ENCODE measurements at regions not wholly inside any gene's neighbourhood (a gene's known extent, or its start where the extent isn't known, plus 50 kb on each side); places are given as distances from the start of the nearest gene placed in this dataset.
"Not testable (repeated sequence)": the region's sequence is repeated elsewhere in the genome, so short reads cannot be mapped to it uniquely, and the experiment has no call there.

DNA sequence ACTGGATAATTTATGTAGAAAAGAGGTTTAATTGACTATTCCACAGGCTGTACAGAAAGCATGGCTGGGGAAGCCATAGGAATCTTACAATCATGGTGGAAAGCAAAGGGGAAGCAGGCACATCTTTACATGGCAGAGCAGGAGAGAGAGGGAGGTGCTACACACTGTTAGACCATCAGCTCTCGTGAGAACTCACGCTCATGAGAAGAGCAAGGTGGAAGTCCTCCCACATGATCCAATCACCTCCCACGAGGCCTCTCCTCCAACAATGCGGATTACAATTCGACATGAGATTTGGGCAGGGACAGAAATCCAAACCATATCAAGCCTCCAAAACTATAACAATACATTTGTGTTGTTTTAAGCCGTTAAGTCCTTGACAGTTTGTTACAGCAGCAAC lies 257.1 kb upstream of the KCNG1 start:
- no peak for FAIRE-seq
- DNase-seq (ENCODE audit: insufficient read length) = no peak
- TF ChIP-seq POLR2AphosphoS5 (IDR thresholded peaks at IDR 0.05; ENCODE audit: low read depth, low read length) (no peak), POLR2A (IDR thresholded peaks at IDR 0.05; ENCODE audit: low read depth, low read length) (no peak), TAF1 (IDR thresholded peaks at IDR 0.05; ENCODE audit: borderline replicate concordance, low read depth, low read length) (no peak)

DNA sequence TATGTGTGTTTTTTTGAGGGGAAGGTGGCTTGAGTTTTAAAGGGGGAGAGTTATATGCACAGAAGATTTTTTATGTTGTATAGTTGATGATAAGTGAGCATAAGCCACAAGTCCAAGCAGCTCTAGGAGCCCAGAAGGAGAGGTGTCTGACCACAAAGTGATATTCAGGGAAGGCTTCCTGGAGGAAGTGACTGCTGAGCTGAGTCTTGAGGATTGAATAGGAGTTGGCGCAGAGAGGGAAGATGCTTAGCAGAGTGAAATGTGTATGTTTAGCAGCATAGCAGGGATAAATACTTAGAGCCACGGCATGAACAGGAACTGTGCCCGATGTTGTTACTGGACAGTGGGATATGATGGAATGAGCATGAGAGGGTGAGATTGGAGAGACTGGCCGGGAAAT lies 255.1 kb upstream of the KCNG1 start:
- no peak for DNase-seq (ENCODE audit: insufficient read length)
- FAIRE-seq = no peak
- TF ChIP-seq TAF1 (IDR thresholded peaks at IDR 0.05; ENCODE audit: borderline replicate concordance, low read depth, low read length) (no peak), POLR2A (IDR thresholded peaks at IDR 0.05; ENCODE audit: low read depth, low read length) (no peak), POLR2AphosphoS5 (IDR thresholded peaks at IDR 0.05; ENCODE audit: low read depth, low read length) (no peak)

DNA sequence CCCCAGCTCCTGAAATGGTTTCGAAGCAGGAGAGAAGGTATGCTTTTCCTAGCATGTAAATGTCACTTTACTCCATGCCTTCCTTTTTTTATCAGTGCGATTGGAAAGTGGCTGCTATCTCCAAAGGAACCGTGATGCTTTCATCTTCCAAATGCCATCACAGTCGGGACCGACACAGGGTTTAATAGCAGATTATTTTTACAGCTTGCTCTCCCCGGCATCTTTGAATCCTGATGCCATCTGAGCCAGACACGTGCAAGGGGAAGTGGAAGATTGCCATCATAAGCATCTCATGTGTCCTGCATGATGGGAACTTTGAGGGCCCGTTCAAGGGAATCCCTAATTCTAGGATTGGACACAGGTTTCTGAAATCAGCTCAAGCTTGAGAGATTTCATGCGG lies 253.4 kb upstream of the KCNG1 start:
- TF ChIP-seq POLR2AphosphoS5 (IDR thresholded peaks at IDR 0.05; ENCODE audit: low read depth, low read length) (no peak), POLR2A (IDR thresholded peaks at IDR 0.05; ENCODE audit: low read depth, low read length) (no peak), TAF1 (IDR thresholded peaks at IDR 0.05; ENCODE audit: borderline replicate concordance, low read depth, low read length) (no peak)
- no peak for FAIRE-seq
- no peak for DNase-seq (ENCODE audit: insufficient read length)

DNA sequence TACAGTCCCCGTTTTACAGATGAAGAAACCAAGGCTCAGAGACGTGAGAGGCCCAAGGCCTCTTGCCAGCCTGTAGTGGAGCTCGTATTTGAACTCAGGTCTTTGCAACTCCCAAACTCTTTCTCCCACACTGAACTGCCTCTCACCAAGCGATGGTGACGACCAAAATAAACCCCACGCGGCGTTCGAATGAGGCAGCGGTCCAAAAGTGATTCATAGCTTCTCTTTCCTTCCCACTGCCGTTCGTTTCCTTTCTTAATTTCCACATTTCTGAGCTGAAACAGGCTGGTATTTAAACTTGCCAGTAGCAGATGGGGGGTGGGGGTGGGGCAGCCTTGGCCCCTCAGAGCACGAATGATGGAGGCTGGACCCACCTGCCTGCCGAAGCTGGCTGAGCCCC lies 252.9 kb upstream of the KCNG1 start:
- no peak for TF ChIP-seq POLR2AphosphoS5 (IDR thresholded peaks at IDR 0.05; ENCODE audit: low read depth, low read length)
- no peak for TF ChIP-seq POLR2A (IDR thresholded peaks at IDR 0.05; ENCODE audit: low read depth, low read length)
- no peak for TF ChIP-seq TAF1 (IDR thresholded peaks at IDR 0.05; ENCODE audit: borderline replicate concordance, low read depth, low read length)
- no peak for FAIRE-seq
- no peak for DNase-seq (ENCODE audit: insufficient read length)

DNA sequence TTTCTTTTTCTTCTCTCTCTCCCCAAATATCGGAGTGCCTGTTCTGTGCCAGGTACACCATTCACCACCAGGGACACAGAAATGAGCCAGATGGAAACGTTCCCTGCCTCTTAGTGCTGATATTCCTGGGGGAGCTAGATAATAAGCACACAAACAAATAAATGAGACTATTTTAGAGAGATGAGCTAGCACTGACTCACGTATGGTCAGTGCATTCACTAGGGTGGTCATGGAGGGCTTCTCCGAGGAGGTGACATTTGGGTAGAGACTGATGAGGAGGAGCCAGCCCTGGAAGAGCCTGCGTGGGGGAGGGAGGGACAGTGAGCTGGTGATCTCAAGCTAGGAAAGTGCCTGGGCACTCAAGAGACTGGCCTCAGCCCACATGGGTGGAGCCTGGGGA lies 252.3 kb upstream of the KCNG1 start:
- TF ChIP-seq POLR2A (IDR thresholded peaks at IDR 0.05; ENCODE audit: low read depth, low read length) (no peak), TAF1 (IDR thresholded peaks at IDR 0.05; ENCODE audit: borderline replicate concordance, low read depth, low read length) (no peak), POLR2AphosphoS5 (IDR thresholded peaks at IDR 0.05; ENCODE audit: low read depth, low read length) (no peak)
- no peak for DNase-seq (ENCODE audit: insufficient read length)
- FAIRE-seq = no peak

DNA sequence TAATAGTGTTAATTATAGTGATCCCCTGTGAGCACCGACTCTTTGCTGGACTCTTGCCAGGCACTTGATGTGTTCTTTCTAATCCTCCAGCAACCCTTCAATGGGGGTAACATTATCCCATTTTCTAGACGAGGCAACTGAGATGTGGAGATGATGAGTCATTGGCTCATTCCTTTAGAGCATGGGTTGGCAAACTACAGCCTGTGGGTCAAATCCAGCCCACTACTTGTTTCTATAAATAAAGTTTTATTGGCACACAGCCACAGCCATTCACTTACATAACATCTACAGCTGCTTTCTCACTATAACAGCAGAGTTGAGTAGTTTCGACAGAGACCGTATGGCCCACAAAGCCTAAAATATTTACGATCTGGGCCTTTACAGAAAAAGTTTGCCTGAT lies 249.5 kb upstream of the KCNG1 start:
- no peak for FAIRE-seq
- TF ChIP-seq POLR2AphosphoS5 (IDR thresholded peaks at IDR 0.05; ENCODE audit: low read depth, low read length) (no peak), TAF1 (IDR thresholded peaks at IDR 0.05; ENCODE audit: borderline replicate concordance, low read depth, low read length) (no peak), POLR2A (IDR thresholded peaks at IDR 0.05; ENCODE audit: low read depth, low read length) (no peak)
- no peak for DNase-seq (ENCODE audit: insufficient read length)

DNA sequence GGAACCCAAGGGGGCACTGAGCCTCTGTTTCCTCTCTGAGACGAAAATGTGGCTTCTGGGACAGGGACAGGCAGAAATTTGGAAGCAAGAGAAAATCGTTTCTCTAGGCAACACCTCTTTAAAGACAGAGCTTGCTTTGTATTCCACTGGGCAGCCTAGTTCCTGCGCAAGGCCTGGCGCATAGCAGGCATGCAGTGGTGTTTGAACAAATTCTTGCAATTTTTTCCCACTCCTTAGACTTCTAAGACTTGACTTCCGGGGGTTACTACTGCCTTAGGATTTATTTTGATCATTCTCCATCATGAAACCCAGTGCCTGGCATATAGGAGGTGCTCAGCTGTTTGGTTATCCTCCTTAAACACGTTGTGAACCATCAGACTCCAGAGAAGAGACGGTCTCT lies 249.0 kb upstream of the KCNG1 start:
- DNase-seq (ENCODE audit: insufficient read length) (no peak), FAIRE-seq (no peak)
- TF ChIP-seq POLR2A (IDR thresholded peaks at IDR 0.05; ENCODE audit: low read depth, low read length) (no peak), TAF1 (IDR thresholded peaks at IDR 0.05; ENCODE audit: borderline replicate concordance, low read depth, low read length) (no peak), POLR2AphosphoS5 (IDR thresholded peaks at IDR 0.05; ENCODE audit: low read depth, low read length) (no peak)

DNA sequence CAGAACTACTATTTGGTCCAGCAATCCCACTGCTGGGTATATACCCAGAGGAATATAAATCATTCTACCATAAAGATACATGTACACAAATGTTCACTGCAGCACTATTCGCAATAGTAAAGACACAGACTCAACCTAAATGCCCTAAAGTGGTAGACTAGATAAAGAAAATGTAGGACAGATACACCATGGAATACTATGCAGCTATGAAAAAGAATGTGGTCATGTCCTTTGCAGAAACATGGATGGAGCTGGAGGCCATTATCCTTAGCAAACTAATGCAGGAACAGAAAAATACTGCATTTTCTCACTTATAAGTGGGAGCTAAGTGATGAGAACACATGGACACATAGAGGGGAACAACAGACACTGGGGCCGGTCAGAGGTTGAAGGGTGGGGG lies 248.4 kb upstream of the KCNG1 start:
- DNase-seq (ENCODE audit: insufficient read length); FAIRE-seq: not testable (repeated sequence)

DNA sequence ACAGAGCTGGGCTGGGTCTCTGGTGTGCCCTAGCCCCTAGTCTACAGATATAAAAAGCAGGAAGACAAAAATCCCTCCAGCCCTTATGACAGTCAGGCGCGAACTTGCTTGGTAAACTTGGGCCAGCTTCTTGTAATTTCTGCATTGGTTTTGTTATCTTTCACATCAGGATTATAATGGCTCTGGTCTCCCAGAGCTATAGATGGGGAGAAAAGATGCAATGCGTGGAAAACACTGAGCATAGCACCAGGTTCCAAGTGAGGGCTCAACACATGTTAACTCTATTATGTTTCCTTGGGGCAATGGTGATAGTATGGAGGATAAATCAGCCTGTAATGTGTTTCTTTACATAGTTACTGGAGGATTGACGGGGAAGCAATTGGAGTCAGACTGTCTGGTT lies 246.8 kb upstream of the KCNG1 start:
- TF ChIP-seq TAF1 (IDR thresholded peaks at IDR 0.05; ENCODE audit: borderline replicate concordance, low read depth, low read length) (no peak), POLR2AphosphoS5 (IDR thresholded peaks at IDR 0.05; ENCODE audit: low read depth, low read length) (no peak), POLR2A (IDR thresholded peaks at IDR 0.05; ENCODE audit: low read depth, low read length) (no peak)
- no peak for DNase-seq (ENCODE audit: insufficient read length)
- FAIRE-seq = no peak

DNA sequence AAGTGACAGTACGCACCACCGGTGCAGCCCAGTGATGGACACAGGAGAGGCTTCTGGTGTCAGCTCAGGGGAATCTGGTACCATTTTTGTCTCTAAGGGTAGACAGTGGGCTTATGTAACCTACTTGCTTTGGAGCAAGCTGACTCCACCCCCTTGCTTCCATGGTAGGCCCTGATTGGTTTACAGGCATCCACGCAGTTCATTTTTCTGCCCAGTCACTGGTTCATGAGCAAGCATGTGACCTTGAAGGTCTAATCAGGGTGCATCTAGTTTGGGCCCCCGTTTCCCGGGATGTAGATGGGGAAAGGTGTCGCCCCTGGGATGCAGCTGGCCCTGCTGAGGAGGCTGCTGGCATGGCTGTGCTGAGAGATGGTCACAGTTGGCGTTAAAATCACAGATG lies 244.8 kb upstream of the KCNG1 start:
- FAIRE-seq (no peak), DNase-seq (ENCODE audit: insufficient read length) (no peak)
- TF ChIP-seq TAF1 (IDR thresholded peaks at IDR 0.05; ENCODE audit: borderline replicate concordance, low read depth, low read length) (no peak), POLR2AphosphoS5 (IDR thresholded peaks at IDR 0.05; ENCODE audit: low read depth, low read length) (no peak), POLR2A (IDR thresholded peaks at IDR 0.05; ENCODE audit: low read depth, low read length) (no peak)

DNA sequence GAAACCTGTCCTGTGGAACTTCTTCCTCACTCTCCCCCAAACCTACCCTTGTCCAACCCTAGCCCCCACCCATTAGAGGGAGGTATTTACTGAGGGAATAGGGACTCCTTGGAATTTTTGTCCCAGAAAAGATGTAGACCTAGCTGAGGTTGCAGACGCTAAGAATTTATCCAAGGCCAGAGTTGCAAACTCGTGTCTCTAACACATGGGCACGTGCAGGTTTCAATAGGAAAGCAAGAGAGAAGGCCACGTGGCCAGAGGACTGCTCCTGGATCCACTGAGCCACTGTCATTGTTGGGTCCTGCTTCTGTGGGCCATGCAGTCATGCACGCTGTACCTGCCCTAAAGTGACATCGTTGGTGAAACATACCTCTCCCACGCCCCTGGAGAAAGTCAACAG lies 243.4 kb upstream of the KCNG1 start:
- FAIRE-seq (no peak), DNase-seq (ENCODE audit: insufficient read length) (no peak)
- TF ChIP-seq POLR2AphosphoS5 (IDR thresholded peaks at IDR 0.05; ENCODE audit: low read depth, low read length) = no peak
- TF ChIP-seq TAF1 (IDR thresholded peaks at IDR 0.05; ENCODE audit: borderline replicate concordance, low read depth, low read length) = no peak
- TF ChIP-seq POLR2A (IDR thresholded peaks at IDR 0.05; ENCODE audit: low read depth, low read length) = no peak

DNA sequence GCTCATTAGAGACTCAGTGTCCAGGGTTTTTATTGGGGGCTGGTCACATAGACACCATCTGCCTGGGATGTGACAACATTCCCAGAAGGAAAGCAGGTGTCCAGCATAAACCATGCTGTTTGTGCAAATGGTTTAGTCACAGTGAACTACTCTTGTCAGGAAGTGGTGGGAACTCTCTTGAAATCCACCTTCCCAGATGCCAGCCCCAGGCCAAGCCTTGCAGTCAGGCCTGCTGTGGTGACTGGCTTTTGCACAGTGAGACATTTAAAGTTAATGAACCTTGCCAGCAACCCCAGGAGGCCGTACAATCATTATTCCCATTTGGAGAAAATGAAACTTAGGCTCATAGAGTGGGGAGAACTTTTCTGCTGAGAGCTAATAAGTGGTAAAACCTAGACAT lies 242.5 kb upstream of the KCNG1 start:
- DNase-seq (ENCODE audit: insufficient read length) (no peak), FAIRE-seq (no peak)
- TF ChIP-seq TAF1 (IDR thresholded peaks at IDR 0.05; ENCODE audit: borderline replicate concordance, low read depth, low read length) (no peak), POLR2A (IDR thresholded peaks at IDR 0.05; ENCODE audit: low read depth, low read length) (no peak), POLR2AphosphoS5 (IDR thresholded peaks at IDR 0.05; ENCODE audit: low read depth, low read length) (no peak)

DNA sequence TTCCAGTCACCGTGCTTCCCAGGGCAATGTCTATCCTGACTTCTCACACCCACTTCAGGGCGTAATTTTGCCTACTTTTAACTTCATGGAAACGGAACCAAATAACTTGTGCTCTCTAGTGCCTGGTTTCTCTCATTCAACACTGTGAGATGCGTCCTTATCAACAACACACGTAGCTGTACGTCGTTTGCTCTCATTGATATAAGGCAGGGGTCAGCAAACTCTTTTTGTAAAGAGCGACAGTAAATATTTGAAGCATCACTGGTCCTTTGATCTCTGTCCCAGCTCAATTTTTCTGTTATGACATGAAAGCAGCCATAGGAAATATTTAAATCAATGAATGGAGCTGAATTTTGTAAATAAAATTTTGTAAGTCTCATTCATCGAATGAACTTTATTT lies 239.3 kb upstream of the KCNG1 start:
- no peak for FAIRE-seq
- TF ChIP-seq POLR2AphosphoS5 (IDR thresholded peaks at IDR 0.05; ENCODE audit: low read depth, low read length) = no peak
- TF ChIP-seq TAF1 (IDR thresholded peaks at IDR 0.05; ENCODE audit: borderline replicate concordance, low read depth, low read length) = no peak
- no peak for TF ChIP-seq POLR2A (IDR thresholded peaks at IDR 0.05; ENCODE audit: low read depth, low read length)
- no peak for DNase-seq (ENCODE audit: insufficient read length)
